HG03060 (cell line): ENCODE measurements at regions not wholly inside any gene's neighbourhood (a gene's known extent, or its start where the extent isn't known, plus 50 kb on each side); places are given as distances from the start of the nearest gene placed in this dataset.

ENCODE experiments used
- ATAC-seq: cut with Tn5 transposase; IDR thresholded peaks from one replicate; pipeline ENCODE4 v1.9.1; 2021; ENCODE audit warnings: low read depth, moderate number of reproducible peaks; ENCODE audit not compliant: unreplicated experiment

DNA sequence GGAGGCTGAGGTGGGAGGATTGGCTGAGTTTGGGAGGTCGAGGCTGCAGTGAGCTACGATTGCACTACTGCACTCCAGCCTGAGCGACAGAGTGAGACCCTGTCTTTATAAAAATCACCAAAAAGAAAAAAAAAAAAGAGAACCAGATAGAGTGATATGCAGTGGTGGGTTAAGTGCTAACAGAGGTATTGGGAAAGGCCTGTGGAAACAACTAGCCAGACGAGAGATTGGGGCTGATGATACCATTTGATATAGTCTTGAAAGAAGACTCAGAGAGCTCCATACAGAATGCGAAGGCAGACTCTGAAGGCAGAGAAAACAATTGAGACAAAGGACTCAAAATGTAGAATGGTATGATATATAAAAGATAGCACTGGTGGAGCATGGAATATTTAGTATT lies 134.1 kb downstream of the CDC42EP3 start:
- ATAC-seq = no peak

DNA sequence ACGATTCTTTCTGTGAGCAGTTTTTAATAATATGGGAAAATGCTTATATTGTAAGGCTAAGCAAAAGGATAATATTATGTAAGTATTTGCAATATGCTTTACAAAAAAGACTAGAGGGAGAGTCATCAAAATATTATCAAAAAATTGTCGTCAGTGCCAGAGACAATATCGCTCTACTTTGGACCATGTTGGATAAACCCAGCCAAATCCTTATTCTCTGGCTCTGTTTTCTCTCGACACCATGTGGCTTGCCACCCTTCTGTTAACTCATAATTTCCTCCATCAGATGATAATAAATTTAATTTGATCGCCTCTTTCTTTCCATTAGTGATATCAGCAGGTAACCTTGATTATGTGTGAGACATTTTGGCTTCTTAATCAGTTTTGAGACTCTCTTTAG lies 129.9 kb downstream of the CDC42EP3 start:
- no peak for ATAC-seq

DNA sequence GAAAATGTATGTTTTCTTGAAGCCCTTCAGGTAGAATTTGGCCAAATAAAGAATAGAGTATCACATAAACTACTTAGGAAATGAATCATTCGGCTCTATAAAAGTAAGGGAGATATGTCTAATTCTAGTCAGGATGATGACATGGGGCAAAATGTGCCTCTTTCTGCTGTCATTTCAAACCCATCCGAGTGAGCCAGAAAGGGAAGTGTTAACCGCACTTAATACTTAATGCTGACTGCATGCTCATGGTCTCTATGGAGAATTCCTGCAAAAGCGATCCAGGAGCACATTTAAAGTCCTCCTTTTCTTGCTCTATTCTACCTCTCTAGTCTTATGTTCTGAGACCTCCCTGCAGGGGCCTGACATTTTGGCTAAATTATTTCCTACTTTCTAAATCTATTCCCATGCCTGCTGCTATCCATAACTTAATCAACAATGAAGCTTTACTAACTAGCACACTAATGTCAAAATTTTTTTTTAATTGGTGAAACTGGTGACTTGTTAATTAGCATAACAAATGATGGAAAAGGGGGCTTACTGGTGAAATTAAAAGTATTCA lies 127.4 kb downstream of the CDC42EP3 start:
- ATAC-seq = no peak

DNA sequence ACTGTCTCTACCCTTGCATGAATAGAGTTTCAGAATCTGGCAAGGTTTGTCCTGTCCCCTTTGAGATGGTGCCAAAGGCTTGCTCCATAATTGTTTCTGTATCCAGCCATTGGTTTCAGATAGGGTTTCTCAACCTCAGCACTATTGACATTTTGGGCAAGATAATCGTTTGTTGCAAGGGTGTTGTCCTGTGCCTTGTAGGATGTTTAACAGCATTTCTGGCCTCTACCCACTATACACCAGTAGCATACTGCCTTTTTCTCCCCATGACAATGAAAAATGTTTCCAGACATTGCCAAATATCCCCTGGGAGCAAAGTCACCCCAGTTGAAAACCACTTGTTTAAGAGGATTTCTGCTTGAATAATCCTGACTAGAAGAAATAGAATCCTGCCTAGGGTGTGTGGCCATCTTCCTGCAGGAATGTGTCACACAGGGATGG lies 126.8 kb downstream of the CDC42EP3 start:
- ATAC-seq = no peak

DNA sequence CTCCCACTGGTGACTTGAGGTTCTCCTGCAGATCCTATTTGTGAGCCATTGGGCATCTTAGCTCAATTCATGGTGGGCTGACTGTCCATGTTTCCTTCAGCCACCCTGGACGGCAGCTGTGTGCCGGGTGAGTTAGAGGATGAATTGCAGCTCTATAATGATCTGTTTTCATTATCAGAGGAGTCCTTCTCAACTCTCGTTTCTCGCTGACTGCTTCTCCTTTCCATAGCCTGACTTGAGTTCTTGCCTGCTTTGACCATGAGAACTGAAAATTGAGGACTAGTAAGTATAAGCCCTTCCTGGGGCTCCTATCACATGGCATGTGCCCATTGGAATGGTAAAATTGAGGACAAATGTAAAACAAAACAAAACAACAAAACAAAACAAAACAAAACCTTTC lies 121.8 kb downstream of the CDC42EP3 start:
- ATAC-seq = no peak

DNA sequence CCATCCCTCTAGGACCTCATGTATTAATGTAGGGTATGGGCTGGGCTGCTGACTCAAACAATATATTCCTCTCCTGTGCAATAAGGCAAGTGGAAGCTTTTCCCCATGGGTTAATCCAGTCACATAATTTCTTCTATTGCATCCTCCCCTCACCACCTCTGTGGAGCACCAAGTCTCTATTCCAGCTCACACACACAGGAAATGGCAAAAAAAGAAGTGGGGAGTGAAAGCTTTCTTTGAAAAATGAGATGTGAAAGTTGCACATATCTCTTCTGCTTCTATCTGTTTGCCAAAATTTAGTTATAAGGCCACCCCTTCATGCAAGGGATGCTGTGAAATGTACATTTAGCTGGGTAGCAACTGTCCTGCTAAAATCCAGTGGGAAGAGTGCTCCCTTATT lies 121.3 kb downstream of the CDC42EP3 start:
- no peak for ATAC-seq

DNA sequence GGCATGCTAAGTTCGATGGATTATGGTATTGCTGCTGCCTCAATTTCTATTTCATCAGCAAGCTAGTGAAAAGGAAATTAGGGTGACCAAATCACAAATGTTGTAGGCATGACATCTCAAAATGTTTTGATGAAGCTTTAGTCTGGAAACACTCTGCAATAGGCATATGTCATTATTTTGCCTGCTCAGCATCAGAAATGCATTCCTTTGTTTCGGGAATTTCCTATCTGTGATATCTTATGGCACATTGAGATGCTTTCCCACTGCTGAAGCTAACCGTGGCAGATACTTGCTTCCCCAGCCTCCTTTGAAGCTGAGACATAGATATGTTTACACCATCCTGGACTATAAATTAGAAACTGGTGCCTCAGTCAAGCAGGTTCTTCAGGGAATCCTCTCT lies 119.7 kb downstream of the CDC42EP3 start:
- no peak for ATAC-seq

DNA sequence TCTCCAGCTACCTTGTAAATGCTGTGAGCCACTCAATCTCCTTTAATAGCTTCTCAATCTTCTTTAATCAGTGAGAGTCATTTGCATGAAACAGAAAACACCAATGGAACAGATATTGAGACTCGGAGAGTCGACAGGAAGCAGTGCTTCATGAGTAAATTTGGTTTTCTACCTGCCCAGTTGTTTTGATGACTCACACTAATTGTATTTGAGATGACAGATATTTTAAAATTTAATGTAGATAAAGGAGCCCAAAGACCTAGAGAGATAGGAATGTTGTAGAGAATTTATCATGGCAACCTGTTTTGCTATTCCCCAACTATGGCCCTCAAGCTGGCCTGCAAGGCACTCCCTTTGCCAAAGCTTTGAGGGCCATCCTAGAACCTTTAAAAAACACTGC lies 119.1 kb downstream of the CDC42EP3 start:
- no peak for ATAC-seq

DNA sequence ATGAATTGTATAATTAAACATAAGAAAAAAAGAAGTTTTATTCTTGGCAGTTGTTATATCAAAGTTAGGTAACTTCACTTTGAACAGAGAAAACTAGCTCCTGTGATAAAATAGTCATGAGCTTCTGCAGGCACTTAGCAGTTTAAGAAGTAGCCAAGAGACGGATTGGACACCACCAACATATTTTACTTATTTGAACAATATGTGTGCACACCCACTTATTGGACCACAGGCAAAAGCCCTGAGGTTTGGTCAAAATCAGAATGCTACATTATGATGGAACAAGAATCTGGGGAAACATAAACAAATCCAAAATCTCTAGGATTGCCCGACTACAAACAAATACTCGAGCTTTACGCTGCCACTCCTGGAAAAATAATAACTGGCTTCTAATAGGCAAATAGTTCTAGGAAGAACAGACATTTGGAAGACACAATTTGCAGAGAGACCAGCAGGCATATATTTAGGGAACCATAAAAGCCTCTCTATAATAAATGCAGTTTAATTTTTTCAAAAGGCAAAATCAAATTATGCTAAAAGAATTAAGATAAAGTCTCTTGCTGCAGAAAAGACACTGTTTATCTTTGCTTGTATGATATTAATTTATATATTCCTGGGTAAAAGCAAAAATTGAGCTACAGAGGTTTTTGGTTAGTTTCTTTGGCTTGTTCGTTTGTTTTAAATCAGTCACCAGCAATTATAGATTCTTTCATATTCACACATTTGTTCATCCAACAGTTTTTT lies 117.9 kb downstream of the CDC42EP3 start:
- ATAC-seq = no peak

DNA sequence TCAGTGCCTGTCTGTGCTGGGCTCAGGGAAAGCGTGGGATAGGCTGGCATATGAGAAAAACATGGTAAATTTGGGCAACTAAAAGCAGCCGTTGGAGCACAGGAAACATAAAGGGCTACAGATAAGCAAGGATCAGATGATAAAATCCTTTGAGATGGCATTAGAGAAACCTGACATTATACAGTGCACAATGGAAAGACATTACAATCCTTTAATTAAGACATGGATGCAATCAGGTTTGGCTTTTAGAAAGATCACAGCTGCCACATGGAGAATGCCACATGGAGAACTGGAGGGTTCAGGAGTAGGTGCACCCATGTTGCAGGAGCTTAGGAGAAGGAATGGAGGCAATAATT lies 117.3 kb downstream of the CDC42EP3 start:
- ATAC-seq = no peak

DNA sequence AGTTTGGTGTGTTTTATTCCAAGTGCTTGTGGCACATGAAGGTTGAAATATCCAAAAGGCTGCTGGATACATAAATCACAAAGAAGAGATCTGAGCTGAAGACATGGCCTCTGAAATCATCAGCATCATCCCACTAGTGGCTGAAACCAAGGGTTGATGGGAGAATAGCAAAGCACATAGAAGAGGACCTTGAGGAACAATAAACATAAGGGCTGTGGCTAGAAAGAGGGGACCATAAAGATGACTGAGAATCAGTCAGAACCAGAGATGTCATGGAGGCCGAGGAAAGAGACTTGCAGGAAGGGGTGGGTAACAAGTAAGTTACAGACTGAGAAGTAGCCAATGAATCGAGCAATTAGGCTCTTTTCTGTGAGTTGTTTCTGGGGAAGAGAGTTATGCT lies 116.8 kb downstream of the CDC42EP3 start:
- no peak for ATAC-seq

DNA sequence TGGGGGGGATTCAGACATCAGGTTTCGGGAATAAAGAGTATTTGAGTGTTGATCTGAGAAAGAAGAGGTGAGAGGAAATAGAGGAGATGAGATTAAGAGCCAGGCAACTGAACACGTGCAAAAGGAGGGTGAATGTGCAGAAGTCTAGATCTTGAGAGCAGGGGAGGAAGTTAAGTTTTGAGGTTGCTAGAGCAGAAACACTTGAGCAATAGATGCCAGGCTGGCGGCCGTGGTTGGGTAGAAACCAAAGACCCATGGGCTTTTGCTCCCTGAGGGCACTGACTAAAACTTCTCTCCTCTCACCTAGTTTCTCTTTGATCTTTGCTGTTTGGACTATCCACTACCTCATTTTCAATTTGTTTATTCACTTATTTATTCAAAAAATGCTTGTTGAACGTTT lies 116.0 kb downstream of the CDC42EP3 start:
- peak; percentile 54 for ATAC-seq

DNA sequence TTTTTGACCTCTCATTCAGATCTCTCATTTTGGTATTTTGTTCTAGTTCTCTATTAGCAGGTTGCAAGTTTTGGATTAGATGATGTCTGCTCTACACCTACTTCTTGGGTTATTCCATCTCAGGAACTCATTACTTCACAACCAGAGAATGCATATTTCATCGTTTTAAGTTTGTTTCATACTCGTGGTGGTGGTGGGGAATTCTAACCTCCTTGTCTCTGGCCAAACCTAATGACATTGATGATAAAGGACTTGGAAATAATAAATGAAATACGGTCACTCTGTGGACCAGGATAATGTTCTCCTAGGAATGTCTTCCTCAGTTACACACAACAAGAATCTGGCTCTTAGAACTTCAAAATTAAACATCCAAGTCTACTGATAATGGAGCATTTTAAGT lies 115.2 kb downstream of the CDC42EP3 start:
- no peak for ATAC-seq

DNA sequence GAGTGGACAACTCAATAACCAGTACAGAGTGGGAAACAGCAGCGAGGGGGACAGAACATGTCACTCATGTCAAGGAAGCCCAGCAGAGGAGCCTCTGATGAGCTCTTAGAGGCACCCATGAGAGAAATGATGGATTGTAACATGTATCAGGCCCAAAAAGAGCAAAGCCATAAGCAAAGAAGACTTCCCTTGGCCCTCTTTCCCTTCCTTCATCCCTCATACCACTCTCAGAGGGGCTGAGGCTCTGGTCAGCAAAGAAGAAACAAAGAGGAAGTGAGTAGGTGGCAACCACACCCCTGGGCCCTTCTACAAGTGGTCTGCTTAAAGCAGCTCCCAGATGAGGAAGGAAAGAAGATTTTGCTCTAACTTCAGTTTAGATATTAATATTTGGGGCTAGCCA lies 112.8 kb downstream of the CDC42EP3 start:
- ATAC-seq = peak; percentile 52

DNA sequence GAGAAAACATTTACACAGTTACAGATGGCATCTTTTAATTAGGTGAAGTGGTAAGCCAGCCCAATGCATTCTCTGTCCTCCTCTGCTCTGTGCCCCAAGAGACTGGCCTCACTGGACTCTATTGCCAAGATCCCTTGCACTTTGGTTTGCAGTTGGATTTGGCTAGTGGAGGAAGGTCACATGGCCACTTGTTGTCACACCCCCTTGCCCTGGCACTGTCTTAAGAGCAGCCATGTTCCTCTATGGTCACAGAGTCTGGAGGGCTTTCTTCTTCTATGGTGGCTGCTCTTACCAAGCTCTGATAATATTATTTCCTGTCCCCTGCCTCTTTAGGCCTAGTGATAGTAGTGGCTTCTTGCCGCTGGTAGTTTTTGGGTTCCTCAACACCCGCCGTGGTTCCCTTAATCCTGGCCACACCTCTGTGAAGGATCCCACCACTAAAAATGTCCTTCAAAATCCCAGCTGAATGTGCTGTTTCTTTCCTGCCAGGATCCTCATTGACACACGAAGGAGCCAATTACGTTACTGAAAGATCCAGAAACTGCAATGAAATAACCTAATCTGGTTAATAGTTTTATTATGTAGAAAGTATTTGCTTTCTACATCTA lies 111.1 kb downstream of the CDC42EP3 start:
- ATAC-seq = no peak

DNA sequence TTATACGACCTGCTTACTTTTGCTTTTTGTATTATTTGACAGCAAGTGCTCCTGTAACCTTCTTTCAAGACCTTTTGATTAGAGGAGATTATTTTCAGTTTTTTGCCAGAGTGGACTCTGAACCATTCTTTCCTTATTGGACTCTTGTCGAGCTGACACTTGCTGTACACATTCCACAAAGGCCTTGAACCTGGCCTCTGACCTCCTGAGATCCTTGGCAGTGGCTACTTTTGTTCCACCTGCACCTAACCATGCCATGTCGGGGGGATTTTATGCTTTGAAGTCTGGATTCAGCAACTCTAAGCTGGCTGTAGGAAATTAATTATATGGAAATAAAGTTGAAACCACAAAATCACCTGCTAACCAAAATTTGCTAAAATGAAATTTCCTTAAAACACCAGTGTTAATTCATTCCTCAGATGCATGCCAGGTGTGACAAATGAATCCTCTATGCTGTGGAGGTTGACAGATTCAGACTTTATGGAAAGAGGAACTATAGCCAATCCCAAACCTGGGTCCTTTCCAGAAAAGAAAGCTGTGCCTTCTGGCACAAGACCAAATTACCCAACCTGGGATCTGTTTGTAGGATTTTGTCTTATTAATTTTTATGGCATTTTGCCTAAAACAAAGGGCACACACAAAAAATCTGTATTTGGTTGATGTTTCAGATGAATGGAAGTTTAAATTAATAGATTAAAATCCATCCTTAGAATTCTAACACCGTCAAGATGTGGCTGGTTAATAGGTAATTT lies 110.4 kb downstream of the CDC42EP3 start:
- ATAC-seq = no peak

DNA sequence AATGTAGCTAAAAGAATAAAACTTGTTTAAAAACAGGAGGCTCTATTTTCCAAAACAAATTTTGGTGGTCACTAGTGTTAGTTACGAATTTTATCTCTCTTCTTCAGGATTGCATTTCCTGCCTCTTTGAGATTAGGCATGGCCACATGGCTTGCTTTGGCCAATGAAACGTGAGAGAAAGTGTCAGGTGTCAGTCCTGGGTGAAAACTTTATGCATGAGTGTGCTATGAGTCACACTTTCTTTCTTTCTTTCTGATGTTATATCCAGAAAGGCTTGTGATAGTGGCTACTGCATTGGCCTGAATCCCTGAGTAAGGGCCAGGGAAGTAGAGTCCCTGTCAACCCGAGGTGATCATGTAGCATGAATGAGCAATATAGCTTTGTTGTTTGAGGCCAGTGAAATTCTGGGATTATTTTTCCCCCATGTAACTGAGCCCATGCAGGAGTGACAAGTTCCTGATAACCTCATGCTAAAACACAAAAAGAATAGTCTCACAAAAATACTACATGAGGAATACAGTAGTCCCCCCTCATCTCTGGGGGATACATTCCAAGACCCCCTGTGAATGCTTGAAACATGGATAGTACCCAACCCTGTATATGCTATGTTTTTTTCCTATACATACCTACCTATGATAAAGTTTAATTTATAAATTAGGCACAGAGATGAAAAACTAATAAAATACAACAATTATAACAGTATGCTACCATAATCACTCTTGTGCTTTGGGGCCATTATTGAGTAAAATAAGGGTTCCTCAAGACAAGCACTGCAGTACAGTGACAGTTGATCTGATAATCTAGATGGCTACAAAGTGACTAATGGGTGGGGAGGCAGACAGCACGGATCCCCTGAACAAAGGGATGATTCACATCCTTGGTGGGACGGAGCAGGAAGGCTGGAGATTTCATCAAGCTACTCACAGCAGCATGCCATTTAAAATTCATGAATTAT lies 109.5 kb downstream of the CDC42EP3 start:
- peak; percentile 60 for ATAC-seq

DNA sequence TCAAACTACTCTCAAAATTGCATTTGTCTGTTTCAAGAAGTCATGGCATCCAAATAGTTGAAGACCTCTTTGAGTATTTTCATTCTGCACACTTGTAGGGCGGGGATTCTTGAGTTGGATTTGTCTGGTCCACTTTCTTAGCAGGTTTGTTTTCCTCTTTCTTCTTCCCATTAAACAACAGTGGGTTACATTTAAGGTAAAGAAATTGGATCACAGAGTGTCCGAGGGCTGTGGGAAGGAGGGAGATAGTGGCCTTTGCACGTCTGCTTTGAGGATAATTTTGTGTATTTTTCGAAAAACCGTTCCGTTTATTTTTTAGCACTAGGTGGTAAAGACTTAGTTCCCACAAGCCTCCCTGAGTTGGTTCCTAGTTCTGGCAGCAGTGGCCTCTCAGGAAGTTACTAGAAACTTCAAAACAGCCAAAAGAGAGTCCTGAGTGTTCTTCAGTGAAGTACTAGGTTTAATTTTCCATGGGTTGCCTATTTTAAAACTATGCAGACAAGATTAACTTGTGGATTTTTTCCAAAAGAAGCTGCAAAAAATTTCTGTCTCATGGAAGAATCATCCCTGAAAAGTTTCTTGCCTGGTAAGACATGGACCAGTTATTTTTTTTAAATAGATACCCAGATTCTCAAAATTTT lies 107.9 kb downstream of the CDC42EP3 start:
- ATAC-seq = no peak

DNA sequence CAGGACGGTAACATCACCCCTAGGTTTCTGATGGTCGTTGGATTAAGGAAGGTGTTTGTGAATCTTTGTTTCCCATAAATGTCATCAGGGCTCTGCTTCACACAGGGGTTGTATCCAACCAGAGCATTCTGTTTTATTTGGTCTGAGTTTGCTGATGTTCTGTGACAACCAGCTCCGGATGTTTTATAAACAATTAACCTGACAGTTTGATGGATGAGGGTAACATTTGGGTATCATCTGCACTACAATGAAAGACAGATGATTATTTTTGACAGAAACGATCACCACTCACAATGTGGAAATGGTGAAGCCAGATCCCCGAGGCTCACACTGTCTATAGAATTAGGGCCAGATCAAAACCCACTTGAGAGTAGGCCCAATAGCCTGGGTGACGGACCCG lies 107.1 kb downstream of the CDC42EP3 start:
- no peak for ATAC-seq

DNA sequence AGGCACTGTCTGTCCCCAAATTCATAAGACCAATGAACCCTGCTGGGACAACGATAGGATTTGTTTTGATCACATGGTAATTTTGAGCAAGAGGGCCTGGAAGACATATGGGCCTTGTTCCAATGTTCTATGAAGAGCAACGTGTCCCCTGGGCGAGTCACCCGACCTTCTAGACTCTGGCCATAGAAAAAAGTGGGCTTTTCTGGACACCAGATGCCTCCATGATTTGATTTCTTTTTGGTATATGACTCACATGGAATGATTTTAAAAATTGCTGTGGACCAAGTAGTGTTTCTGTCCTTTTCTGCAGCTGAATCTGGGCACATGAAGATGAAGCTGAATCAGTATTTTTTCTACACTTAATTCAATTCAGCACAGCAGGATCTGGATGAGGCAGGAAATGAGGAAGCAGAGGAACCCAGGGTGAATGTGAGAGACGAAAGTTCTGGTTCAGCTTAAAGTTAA lies 104.9 kb downstream of the CDC42EP3 start:
- no peak for ATAC-seq
